Epithelial cell of prostate (primary cell): ENCODE measurements at regions not wholly inside any gene's neighbourhood (a gene's known extent, or its start where the extent isn't known, plus 50 kb on each side); places are given as distances from the start of the nearest gene placed in this dataset.
"Not testable (repeated sequence)": the region's sequence is repeated elsewhere in the genome, so short reads cannot be mapped to it uniquely, and the experiment has no call there.

Experiments used
- DNase-seq: peaks from one replicate; pipeline ENCODE4 v3.0.0-alpha.2; 2011; ENCODE audit warnings: low read depth, low spot score
- H3K27ac ChIP-seq: fragments of 450-650 bp; 2 replicates; pipeline ENCODE4 v1.5.1; 2017; ENCODE audit warnings: mild to moderate bottlenecking

GRCh38 chr3:88385090-88385489 lies 235.3 kb downstream of the C3orf38 start:
- H3K27ac ChIP-seq = no peak overlapping the region
- DNase-seq = no peak

- no peak for DNase-seq
These were observed 248.8 kb downstream of the C3orf38 start for GRCh38 chr3:88398581-88398980.

GRCh38 chr3:88403319-88403718 lies 253.6 kb downstream of the C3orf38 start:
- no peak overlapping the region for H3K27ac ChIP-seq
- DNase-seq = no peak

More at GRCh38 chr3:88398581-88398980, 248.8 kb downstream of the C3orf38 start:
- H3K27ac ChIP-seq = no peak overlapping the region

- no peak for DNase-seq
- no peak overlapping the region for H3K27ac ChIP-seq
These were observed 258.3 kb downstream of the C3orf38 start for GRCh38 chr3:88408097-88408496.

GRCh38 chr3:88408935-88409334 lies 259.2 kb downstream of the C3orf38 start:
- no peak overlapping the region for H3K27ac ChIP-seq
- DNase-seq = no peak

- DNase-seq = no peak
- no peak overlapping the region for H3K27ac ChIP-seq
These were observed 260.5 kb downstream of the C3orf38 start for GRCh38 chr3:88410259-88410658.

GRCh38 chr3:88412346-88412745 lies 262.6 kb downstream of the C3orf38 start:
- no peak for DNase-seq

GRCh38 chr3:88416436-88416835 lies 266.7 kb downstream of the C3orf38 start:
- H3K27ac ChIP-seq = no peak overlapping the region
- DNase-seq = no peak

More at GRCh38 chr3:88412346-88412745, 262.6 kb downstream of the C3orf38 start:
- no peak overlapping the region for H3K27ac ChIP-seq

GRCh38 chr3:88418219-88418618 lies 268.5 kb downstream of the C3orf38 start:
- no peak overlapping the region for H3K27ac ChIP-seq

GRCh38 chr3:88433568-88433967 lies 283.8 kb downstream of the C3orf38 start:
- no peak overlapping the region for H3K27ac ChIP-seq
- no peak for DNase-seq

More at GRCh38 chr3:88418219-88418618, 268.5 kb downstream of the C3orf38 start:
- DNase-seq = no peak

GRCh38 chr3:88434001-88434400 lies 284.2 kb downstream of the C3orf38 start:
- no peak overlapping the region for H3K27ac ChIP-seq
- no peak for DNase-seq

- no peak overlapping the region for H3K27ac ChIP-seq
- no peak for DNase-seq
These were observed 290.9 kb downstream of the C3orf38 start for GRCh38 chr3:88440701-88441100.

GRCh38 chr3:88443066-88443465 lies 293.3 kb downstream of the C3orf38 start:
- no peak overlapping the region for H3K27ac ChIP-seq
- DNase-seq = no peak

GRCh38 chr3:88444251-88444650 lies 294.5 kb downstream of the C3orf38 start:
- no peak for DNase-seq
- H3K27ac ChIP-seq = no peak overlapping the region

- H3K27ac ChIP-seq = no peak overlapping the region
- DNase-seq = no peak
These were observed 302.5 kb downstream of the C3orf38 start for GRCh38 chr3:88452228-88452627.

GRCh38 chr3:88460369-88460768 lies 310.6 kb downstream of the C3orf38 start:
- no peak overlapping the region for H3K27ac ChIP-seq
- no peak for DNase-seq

GRCh38 chr3:88462230-88462629 lies 312.5 kb downstream of the C3orf38 start:
- DNase-seq = no peak
- H3K27ac ChIP-seq = no peak overlapping the region

GRCh38 chr3:88467191-88467590 lies 317.4 kb downstream of the C3orf38 start:
- H3K27ac ChIP-seq = no peak overlapping the region
- DNase-seq = no peak

- DNase-seq = no peak
- no peak overlapping the region for H3K27ac ChIP-seq
These were observed 319.5 kb downstream of the C3orf38 start for GRCh38 chr3:88469216-88469615.

- no peak overlapping the region for H3K27ac ChIP-seq
These were observed 328.7 kb downstream of the C3orf38 start for GRCh38 chr3:88478460-88478859.

GRCh38 chr3:88480822-88481221 lies 331.1 kb downstream of the C3orf38 start:
- H3K27ac ChIP-seq = no peak overlapping the region
- DNase-seq = no peak

More at GRCh38 chr3:88478460-88478859, 328.7 kb downstream of the C3orf38 start:
- no peak for DNase-seq

- no peak overlapping the region for H3K27ac ChIP-seq
- DNase-seq = no peak
These were observed 335.2 kb downstream of the C3orf38 start for GRCh38 chr3:88485001-88485400.

GRCh38 chr3:88508818-88509217 lies 359.1 kb downstream of the C3orf38 start:
- not testable (repeated sequence) for H3K27ac ChIP-seq, DNase-seq
